Esophagus squamous epithelium (tissue), 5 donors: ENCODE measurements at regions not wholly inside any gene's neighbourhood (a gene's known extent, or its start where the extent isn't known, plus 50 kb on each side); places are given as distances from the start of the nearest gene placed in this dataset.

Source experiments
- DNase-seq: peaks from one replicate; lab custom pipeline; 2025; lab: John Stamatoyannopoulos, UW
- H3K27ac ChIP-seq, 4 donors: fragments of 200-600 bp; sonication (generic); one replicate each; pipeline ENCODE4 v1.5.1; 2016 to 2019; ENCODE audit warnings: mild to moderate bottlenecking in 1 of 4
- H3K27me3 ChIP-seq, 4 donors: fragments of 200-600 bp; sonication (generic); 1 replicate in 3 of 4; 2 replicates in 1 of 4; pipeline versions ENCODE4 v1.5.1 to v1.6.0; 2017 to 2021; ENCODE audit warnings: antibody characterized with exemption in 1 of 4
- H3K36me3 ChIP-seq, 3 donors: fragments of 200-600 bp; sonication (generic); one replicate each; pipeline ENCODE4 v1.5.1; 2016 to 2019
- H3K4me1 ChIP-seq, 3 donors: fragments of 200-600 bp; sonication (generic); one replicate each; pipeline ENCODE4 v1.5.1; 2017 to 2019
- H3K4me3 ChIP-seq, 4 donors: fragments of 200-600 bp; sonication (generic); 1 replicate in 3 of 4; 2 replicates in 1 of 4; pipeline ENCODE4 v1.5.1; 2016 to 2019; ENCODE audit warnings: mild to moderate bottlenecking in 2 of 4, moderate library complexity in 1 of 4
- H3K9me3 ChIP-seq, 3 donors: fragments of 200-600 bp; sonication (generic); one replicate each; pipeline ENCODE4 v1.5.1; 2016 to 2019
- CTCF ChIP-seq, 6 experiments: fragments of 450-650 bp in 4 of 6; fragments of 200-600 bp in 2 of 6; sonication (generic) in 2 of 6; IDR thresholded peaks; one replicate each; pipeline ENCODE4 v1.5.1; 2016 to 2019; ENCODE audit warnings: antibody characterized with exemption in 6 of 6, mild to moderate bottlenecking in 4 of 6, moderate library complexity in 4 of 6
- POLR2A ChIP-seq, 4 donors: fragments of 450-650 bp; IDR thresholded peaks; one replicate each; pipeline ENCODE4 v1.6.1; 2017; ENCODE audit warnings: antibody characterized with exemption in 4 of 4, mild to moderate bottlenecking in 4 of 4, moderate library complexity in 3 of 4
- WGBS, 2 donors: methylation state at CpG; one replicate each; pipeline ENCODE4 v1.1.5; 2018; 5-methylcytosine and 5-hydroxymethylcytosine counted together
- intact Hi-C: fragments of 100-400 bp; cut with DNase I; formaldehyde crosslinking; loops from one replicate; pipeline ENCODE4 v1.15.0; 2022
- donor health status: DM: yes; HTN: yes; CAD: no.

DNA sequence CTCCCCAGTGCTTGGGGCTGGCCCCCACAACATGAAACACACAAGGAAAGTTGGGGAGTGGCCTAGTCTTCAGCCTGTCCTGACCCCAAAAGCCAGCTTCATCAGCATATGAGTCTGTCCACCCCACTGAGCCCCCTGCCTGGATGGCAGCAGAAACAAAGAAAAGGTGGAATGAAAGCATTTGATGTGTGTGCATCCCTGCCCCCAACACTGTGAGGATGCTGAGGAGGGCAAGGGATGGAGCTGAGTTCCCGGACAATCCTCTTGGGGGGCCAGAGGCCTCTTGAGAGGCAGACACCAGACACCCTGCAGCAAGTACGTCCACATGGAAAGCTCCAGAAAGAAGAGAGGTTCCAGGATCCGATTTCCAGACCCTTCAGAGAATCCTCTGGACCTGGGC, 113.5 kb upstream of the PPP1R26 start:
- no peak overlapping the region for H3K27ac ChIP-seq
- no peak for DNase-seq
- H3K4me3 ChIP-seq: no peak overlapping the region
- WGBS, 2 donors: 66 to 77% methylated on average over 3 of the region's 3 CpGs
- H3K36me3 ChIP-seq: no peaks in the 10 kb centered on the region
- TF ChIP-seq CTCF (IDR thresholded peaks at IDR 0.05) (no peak), POLR2A (IDR thresholded peaks at IDR 0.05) (no peak)
- no peaks in the 10 kb centered on the region for H3K4me1 ChIP-seq
- intact Hi-C loops: no loop called here
- H3K9me3 ChIP-seq: no peaks in the 10 kb centered on the region
- peaks cover 0 to 35% (median 0%) of the 10 kb centered on the region in 4 donors for H3K27me3 ChIP-seq

DNA sequence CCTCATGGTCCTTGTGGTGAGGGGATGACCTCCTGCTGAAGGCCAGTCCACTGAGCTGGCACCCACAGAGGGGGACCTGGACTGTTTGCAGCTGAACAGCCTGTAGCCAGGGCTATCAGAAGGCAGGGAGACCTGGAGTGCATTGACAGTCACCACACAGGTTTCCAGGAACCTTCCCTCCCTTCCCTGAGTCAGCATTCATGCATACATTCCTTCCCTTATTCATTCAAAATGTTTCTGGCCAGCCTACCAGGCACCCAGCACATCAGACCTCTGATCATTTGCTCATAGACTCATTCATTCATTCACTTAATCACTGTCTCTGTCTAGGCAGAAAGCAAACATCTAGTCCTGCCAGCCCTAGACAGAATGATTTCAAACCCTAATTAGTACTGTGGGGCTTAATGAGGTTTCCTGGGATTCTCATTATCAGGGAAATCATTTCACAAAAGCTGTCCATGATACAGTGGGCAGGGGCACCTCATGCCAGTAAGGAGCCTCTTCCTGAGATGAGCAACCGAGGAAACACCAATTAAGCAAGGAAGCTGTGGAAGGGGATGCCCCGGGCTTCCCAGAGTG, 110.1 kb upstream of the PPP1R26 start:
- Histone ChIP-seq H3K36me3 (no peaks in the 10 kb centered on the region), H3K4me1 (no peaks in the 10 kb centered on the region), H3K4me3 (no peak overlapping the region), H3K27ac (no peak overlapping the region), H3K27me3 (peaks cover 0 to 61% (median 0%) of the 10 kb centered on the region in 4 donors), H3K9me3 (no peaks in the 10 kb centered on the region)
- TF ChIP-seq POLR2A (IDR thresholded peaks at IDR 0.05): no peak
- no peak for TF ChIP-seq CTCF (IDR thresholded peaks at IDR 0.05)
- 58 to 70% methylated on average over 2 of the region's 2 CpGs for WGBS, 2 donors
- intact Hi-C loops: no loop called here
- DNase-seq: no peak

DNA sequence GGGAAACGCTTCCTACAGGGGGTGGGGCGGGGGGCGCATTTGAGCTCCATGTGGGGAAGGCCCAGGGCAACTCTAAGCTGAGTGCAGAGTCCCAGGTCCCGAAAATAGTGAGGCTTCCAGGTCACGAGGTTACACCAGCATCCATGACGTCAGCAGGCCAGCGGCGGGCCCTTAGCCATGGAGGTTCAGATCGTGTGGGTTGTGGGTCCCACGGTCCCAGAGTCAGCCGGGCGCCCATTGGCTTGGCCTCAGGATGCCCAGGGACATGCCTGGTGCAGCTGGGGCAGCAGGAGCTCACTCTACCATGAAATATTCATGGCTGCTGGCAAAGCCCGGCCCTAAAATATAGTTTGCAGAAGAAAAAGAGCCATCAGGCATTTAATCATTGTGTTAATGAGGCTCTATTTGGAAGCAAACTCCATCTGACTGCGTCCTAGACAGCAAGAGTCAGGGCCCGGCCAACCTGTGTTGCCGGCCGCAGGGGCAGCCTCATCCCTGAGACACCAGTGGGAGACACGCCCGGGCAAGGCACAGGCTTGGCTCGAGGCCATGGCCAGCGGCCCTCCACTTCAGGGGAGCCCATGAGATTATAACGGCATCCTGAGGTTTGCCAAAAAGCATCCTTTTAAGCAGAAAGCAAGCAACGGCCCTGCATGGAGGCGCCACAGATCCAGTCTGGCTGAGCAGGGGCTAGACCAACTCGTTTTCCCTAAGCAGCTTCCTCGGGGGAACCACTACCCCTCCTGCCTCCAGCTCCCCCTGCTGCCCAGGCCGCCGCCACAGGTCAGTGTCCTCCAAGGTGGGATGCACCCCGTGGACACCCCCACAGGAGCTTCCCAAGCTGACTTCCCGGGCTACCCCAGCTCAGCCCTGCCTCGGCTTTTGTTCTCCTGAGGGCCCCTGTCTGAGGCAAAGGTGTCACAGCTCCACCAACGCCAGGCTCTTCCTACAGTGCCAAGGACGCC, 108.9 kb upstream of the PPP1R26 start:
- H3K36me3 ChIP-seq: no peaks in the 10 kb centered on the region
- WGBS, 2 donors: 47 to 63% methylated on average over 7 to 9 of the region's 33 CpGs
- H3K27me3 ChIP-seq: peaks cover 0 to 73% (median 0%) of the 10 kb centered on the region in 4 donors
- H3K9me3 ChIP-seq: no peaks in the 10 kb centered on the region
- TF ChIP-seq CTCF (IDR thresholded peaks at IDR 0.05): no peak
- TF ChIP-seq POLR2A (IDR thresholded peaks at IDR 0.05): no peak
- no peak for DNase-seq
- H3K27ac ChIP-seq: no peak overlapping the region
- no peaks in the 10 kb centered on the region for H3K4me1 ChIP-seq
- no peak overlapping the region for H3K4me3 ChIP-seq
- intact Hi-C loops: no loop called here

DNA sequence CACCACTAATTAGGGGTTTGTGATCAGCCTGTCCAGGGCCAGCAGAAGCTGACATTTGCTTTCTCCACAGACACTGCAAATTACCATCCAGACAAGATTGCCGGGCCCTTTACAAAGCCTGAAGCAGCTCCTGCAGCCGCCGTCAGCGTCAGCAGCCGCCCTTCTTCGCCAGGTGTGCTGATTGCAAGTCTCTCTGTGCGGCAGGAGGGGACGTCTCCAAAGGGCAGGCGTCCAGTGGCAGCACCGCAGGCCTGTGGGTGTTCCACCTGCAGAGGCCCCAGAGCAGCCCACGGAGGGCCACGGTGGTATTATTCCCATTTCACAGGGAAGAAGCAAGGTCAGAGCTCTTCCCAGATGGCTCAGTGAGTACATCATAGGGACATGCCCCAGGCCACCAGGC, 108.0 kb upstream of the PPP1R26 start:
- no peak for TF ChIP-seq POLR2A (IDR thresholded peaks at IDR 0.05)
- no peak for TF ChIP-seq CTCF (IDR thresholded peaks at IDR 0.05)
- Histone ChIP-seq H3K4me1 (no peaks in the 10 kb centered on the region), H3K9me3 (no peaks in the 10 kb centered on the region), H3K27ac (no peak overlapping the region), H3K27me3 (peaks cover 0 to 82% (median 0%) of the 10 kb centered on the region in 4 donors), H3K36me3 (no peaks in the 10 kb centered on the region), H3K4me3 (no peak overlapping the region)
- 83 to 100% methylated on average over 3 to 7 of the region's 12 CpGs for WGBS, 2 donors
- DNase-seq: no peak
- intact Hi-C loops: no loop called here

DNA sequence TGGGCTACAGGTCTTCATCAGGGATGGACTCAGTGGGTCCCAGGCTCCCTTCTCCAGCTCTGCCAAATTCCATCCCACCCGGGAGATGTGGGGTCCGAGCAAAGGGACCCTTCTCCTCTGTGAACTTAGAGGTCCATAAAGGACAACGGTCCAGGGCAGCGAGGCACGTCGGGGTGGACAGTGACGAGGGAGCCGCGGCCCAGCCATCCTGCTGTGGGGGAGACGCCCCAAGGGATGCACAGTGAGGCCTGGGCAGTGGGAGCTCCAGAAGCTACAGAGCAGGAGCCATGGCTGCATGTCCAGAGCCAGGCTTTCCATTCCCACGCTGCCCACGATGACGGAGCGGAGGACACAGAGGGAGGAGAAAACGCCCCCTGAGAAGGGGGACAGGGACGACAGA, 107.5 kb upstream of the PPP1R26 start:
- H3K4me1 ChIP-seq: no peaks in the 10 kb centered on the region
- intact Hi-C loops: no loop called here
- 53 to 79% methylated on average over 2 to 13 of the region's 16 CpGs for WGBS, 2 donors
- DNase-seq: no peak
- H3K27ac ChIP-seq: no peak overlapping the region
- no peak overlapping the region for H3K4me3 ChIP-seq
- H3K36me3 ChIP-seq: no peaks in the 10 kb centered on the region
- peaks cover 0 to 87% (median 0%) of the 10 kb centered on the region in 4 donors for H3K27me3 ChIP-seq
- TF ChIP-seq POLR2A (IDR thresholded peaks at IDR 0.05): no peak
- no peak for TF ChIP-seq CTCF (IDR thresholded peaks at IDR 0.05)
- no peaks in the 10 kb centered on the region for H3K9me3 ChIP-seq
